Skin of body (tissue), 1 donor: ENCODE measurements at regions not wholly inside any gene's neighbourhood (a gene's known extent, or its start where the extent isn't known, plus 50 kb on each side); places are given as distances from the start of the nearest gene placed in this dataset.

Experiments used
- DNase-seq: peaks from one replicate; lab custom pipeline; 2025; lab: John Stamatoyannopoulos, UW

- no peak for DNase-seq
These were observed 103.8 kb upstream of the MME start for GRCh38 chr3:154976072-154976983.

GRCh38 chr3:154973851-154974250, 106.3 kb upstream of the MME start:
- no peak for DNase-seq

- no peak for DNase-seq
These were observed 107.2 kb upstream of the MME start for GRCh38 chr3:154972951-154973350.

- DNase-seq: no peak
These were observed 108.3 kb upstream of the MME start for GRCh38 chr3:154971771-154972326.

- DNase-seq: peak; percentile 15
These were observed 108.8 kb upstream of the MME start for GRCh38 chr3:154971341-154971740.

- DNase-seq: peak; percentile 12
These were observed 109.3 kb upstream of the MME start for GRCh38 chr3:154970797-154971196.

DNA sequence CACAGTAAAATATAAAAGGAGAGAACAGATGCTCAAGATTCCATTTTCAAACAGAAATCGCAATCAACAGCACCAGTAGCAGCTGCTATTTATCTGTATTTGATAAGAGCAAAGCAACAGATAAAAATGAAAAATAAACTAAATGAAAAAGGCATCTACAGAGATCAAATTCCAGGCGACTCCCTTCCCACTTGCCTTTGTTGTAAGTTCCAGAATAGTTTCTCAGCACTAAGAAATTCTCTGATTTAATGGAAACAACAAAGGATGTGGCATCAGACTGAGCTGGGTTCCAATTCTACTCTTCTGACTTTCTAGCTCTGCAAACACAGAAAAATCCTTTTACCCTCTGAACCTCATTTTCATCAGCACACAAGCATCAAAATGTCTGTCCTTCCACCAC, 110.8 kb upstream of the MME start:
- no peak for DNase-seq

- DNase-seq: no peak
These were observed 113.0 kb upstream of the MME start for GRCh38 chr3:154967090-154967489.

DNA sequence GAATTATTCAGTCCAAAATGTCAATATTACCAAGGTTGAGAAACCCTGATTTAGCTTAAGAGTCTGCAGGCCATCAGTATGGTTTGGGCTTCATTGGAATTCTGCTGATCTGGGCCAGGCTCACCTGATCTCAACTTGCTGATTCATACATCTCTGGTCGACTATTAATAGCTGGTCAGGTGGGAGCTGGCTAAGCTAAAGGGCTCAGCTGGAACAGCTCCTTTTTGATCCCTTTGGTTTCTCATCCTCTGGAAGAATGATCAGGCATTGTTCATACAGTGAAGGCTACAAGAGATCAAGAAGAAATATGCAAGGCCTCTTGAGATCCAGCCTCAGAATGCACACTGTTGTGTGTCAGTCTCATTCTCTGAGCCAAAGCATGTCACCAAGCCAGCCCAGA, 123.3 kb upstream of the MME start:
- DNase-seq: no peak

GRCh38 chr3:154955907-154956533, 124.1 kb upstream of the MME start:
- no peak for DNase-seq

GRCh38 chr3:154954757-154955156, 125.4 kb upstream of the MME start:
- no peak for DNase-seq

- no peak for DNase-seq
These were observed 126.6 kb upstream of the MME start for GRCh38 chr3:154953538-154953937.

GRCh38 chr3:154952553-154952952, 127.6 kb upstream of the MME start:
- no peak for DNase-seq

- DNase-seq: no peak
These were observed 136.1 kb upstream of the MME start for GRCh38 chr3:154943981-154944380.

- no peak for DNase-seq
These were observed 137.3 kb upstream of the MME start for GRCh38 chr3:154942827-154943226.

DNA sequence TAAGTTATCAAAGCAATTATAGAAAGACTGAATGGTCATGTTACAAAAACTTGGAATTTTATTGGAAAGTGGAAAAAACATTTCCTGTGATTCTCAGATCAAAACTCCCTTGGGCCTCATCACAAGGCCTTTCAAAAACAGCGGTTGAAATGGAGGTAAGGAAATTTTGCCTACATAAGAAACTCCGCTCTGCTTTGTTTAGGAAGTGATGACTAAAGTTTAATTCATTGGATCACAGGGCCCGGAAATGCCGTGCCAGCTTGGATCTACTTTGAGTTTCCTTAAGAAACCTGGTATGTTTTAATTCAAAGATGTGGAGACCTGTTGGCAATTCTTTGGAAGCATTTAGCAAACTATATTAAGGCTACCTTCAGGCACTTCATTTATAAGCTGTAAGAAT, 143.9 kb upstream of the MME start:
- DNase-seq: no peak

DNA sequence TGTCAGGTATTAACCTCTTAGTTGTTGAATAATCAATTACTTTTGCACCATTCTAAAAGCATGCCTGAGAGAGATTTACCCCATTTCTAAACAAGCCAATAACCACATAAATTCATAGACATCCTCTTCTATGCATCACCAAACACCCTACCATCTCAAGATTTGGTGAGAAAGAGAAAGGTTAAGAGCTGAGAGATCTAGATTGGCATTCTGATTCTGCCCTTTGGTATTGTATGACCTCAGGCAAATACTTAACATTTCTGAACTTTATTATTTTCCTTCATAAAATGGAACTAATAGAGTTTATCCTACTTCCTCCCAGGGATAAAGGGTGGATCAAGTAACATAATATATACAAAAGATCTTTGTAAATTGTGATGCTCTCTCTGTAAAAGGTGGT, 146.5 kb upstream of the MME start:
- DNase-seq: no peak

DNA sequence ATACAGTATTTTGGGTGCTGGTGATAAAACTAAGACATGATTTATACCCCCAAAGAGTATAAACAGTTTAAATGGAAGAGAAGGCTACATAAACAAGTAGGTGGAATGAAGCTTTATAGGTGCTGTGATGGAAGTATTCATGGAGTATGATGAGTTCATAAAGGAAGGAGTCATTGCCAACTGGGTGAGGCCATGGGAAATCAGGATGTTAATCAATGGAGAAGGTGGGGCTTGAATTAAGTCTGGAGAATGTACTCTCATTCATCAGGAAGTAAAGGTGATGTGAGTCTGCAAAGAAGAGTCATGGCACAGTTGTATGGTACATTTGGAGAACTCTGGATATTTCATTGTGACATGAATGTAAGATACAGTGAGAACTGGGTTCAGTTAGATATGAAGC, 147.5 kb upstream of the MME start:
- DNase-seq: no peak

GRCh38 chr3:154931484-154931883, 148.6 kb upstream of the MME start:
- peak; percentile 39 for DNase-seq

GRCh38 chr3:154926721-154927120, 153.4 kb upstream of the MME start:
- no peak for DNase-seq

- DNase-seq: no peak
These were observed 158.8 kb upstream of the MME start for GRCh38 chr3:154921351-154921750.

DNA sequence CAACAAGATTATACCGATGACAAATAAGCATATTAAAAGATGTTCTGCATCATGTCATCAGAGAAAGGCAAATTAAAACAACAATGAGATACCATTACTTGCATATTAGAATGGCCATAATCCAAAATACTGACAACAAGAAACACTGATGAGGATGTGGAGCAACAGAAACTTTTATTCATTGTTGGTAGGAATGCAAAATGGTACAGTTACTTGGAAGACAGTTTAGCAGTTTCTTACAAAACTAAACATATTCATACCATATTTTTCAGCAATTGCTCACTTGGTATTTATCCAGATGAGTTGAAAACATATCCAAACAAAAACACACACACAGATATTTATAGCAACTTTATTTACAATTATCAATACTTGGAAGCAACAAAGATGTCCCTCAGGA, 160.9 kb upstream of the MME start:
- DNase-seq: peak; percentile 39

DNA sequence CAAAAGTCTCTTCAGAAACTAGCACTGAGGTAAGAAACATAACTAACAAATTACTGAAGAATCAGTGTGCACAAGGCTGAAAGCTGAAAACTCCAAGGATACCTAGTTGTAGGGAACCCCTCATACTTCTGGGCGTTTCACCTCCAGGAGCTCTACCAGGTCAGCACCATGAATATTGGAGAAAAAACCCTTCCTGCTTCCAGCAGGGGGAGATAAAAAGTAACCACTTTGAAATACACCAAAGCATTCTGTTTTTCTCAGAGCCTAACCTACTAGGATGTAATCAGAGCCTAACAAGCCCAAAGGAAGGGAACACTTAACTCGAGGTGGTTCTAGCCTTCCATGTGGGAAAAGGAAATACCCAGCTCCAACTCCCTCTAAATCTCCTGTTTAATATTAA, 175.8 kb upstream of the MME start:
- DNase-seq: no peak
